HT1080 (cell line): ENCODE measurements at regions not wholly inside any gene's neighbourhood (a gene's known extent, or its start where the extent isn't known, plus 50 kb on each side); places are given as distances from the start of the nearest gene placed in this dataset.

Experiments
- DNase-seq: peaks from one replicate; pipeline ENCODE4 v3.0.0-alpha.2; 2015; ENCODE audit warnings: low read depth

GRCh38 chr1:81578867-81579266 is 221.9 kb upstream of the ADGRL2 start:
- DNase-seq, result no peak

- no peak for DNase-seq
These were observed 223.6 kb upstream of the ADGRL2 start for GRCh38 chr1:81577004-81577697.

- no peak for DNase-seq
These were observed 226.3 kb upstream of the ADGRL2 start for GRCh38 chr1:81574408-81574807.

- DNase-seq, result no peak
These were observed 227.3 kb upstream of the ADGRL2 start for GRCh38 chr1:81573458-81573857.

- no peak for DNase-seq
These were observed 228.8 kb upstream of the ADGRL2 start for GRCh38 chr1:81571946-81572345.

GRCh38 chr1:81569761-81570160 is 231.0 kb upstream of the ADGRL2 start:
- no peak for DNase-seq

GRCh38 chr1:81563632-81564031 is 237.1 kb upstream of the ADGRL2 start:
- no peak for DNase-seq

- DNase-seq, result no peak
These were observed 237.8 kb upstream of the ADGRL2 start for GRCh38 chr1:81562934-81563333.

- DNase-seq, result no peak
These were observed 240.1 kb upstream of the ADGRL2 start for GRCh38 chr1:81560629-81561028.

- DNase-seq, result no peak
These were observed 240.9 kb upstream of the ADGRL2 start for GRCh38 chr1:81559662-81560350.

GRCh38 chr1:81558291-81559076 is 242.2 kb upstream of the ADGRL2 start:
- no peak for DNase-seq

GRCh38 chr1:81556968-81557367 is 243.8 kb upstream of the ADGRL2 start:
- DNase-seq, result no peak

GRCh38 chr1:81554534-81554933 is 246.2 kb upstream of the ADGRL2 start:
- DNase-seq, result no peak

GRCh38 chr1:81554108-81554507 is 246.6 kb upstream of the ADGRL2 start:
- DNase-seq, result no peak

- no peak for DNase-seq
These were observed 247.2 kb upstream of the ADGRL2 start for GRCh38 chr1:81553503-81553902.

- no peak for DNase-seq
These were observed 248.8 kb upstream of the ADGRL2 start for GRCh38 chr1:81551946-81552345.

- peak; percentile 17 for DNase-seq
These were observed 250.0 kb upstream of the ADGRL2 start for GRCh38 chr1:81550753-81551152.

- peak; percentile 30 for DNase-seq
These were observed 251.1 kb upstream of the ADGRL2 start for GRCh38 chr1:81549588-81550127.

- no peak for DNase-seq
These were observed 251.7 kb upstream of the ADGRL2 start for GRCh38 chr1:81548918-81549587.

- no peak for DNase-seq
These were observed 252.8 kb upstream of the ADGRL2 start for GRCh38 chr1:81547912-81548303.

- DNase-seq, result no peak
These were observed 253.3 kb upstream of the ADGRL2 start for GRCh38 chr1:81547261-81547911.
